ENCODE measurements at regions not wholly inside any gene's neighbourhood (a gene's known extent, or its start where the extent isn't known, plus 50 kb on each side); places are given as distances from the start of the nearest gene placed in this dataset.
A peak's percentile ranks its signal among the peaks of the same experiment; 100 is the strongest.
"Not testable (repeated sequence)": the region's sequence is repeated elsewhere in the genome, so short reads cannot be mapped to it uniquely, and the experiment has no call there.

- Mint-ChIP-seq H3K9me3 (peaks cover 3 to 23% (median 8%) of the 10 kb centered on the region in 3 donors), H3K4me1 (peaks cover 2 to 12% (median 8%) of the 10 kb centered on the region in 3 donors), H3K27me3 (peaks cover 15% of the 10 kb centered on the region)
- not testable (repeated sequence) for H3K36me3 Mint-ChIP-seq, H3K4me3 Mint-ChIP-seq, H3K27ac Mint-ChIP-seq
These were observed 217.8 kb downstream of the FAM43A start for GRCh38 chr3:194903447-194903846.

GRCh38 chr3:194904999-194905398 is 219.3 kb downstream of the FAM43A start:
- H3K9me3 Mint-ChIP-seq = peaks cover 3 to 11% (median 4%) of the 10 kb centered on the region in 3 donors
- not testable (repeated sequence) for H3K4me3 Mint-ChIP-seq, H3K27ac Mint-ChIP-seq, H3K36me3 Mint-ChIP-seq
- H3K27me3 Mint-ChIP-seq = peaks cover 15% of the 10 kb centered on the region
- H3K4me1 Mint-ChIP-seq = peaks cover 2 to 12% (median 8%) of the 10 kb centered on the region in 3 donors

GRCh38 chr3:194905696-194906095 is 220.0 kb downstream of the FAM43A start:
- Mint-ChIP-seq H3K4me1 (peaks cover 2 to 15% (median 12%) of the 10 kb centered on the region in 3 donors), H3K4me3 (no peak overlapping the region), H3K36me3 (peaks cover 2% of the 10 kb centered on the region), H3K27me3 (peaks cover 13% of the 10 kb centered on the region), H3K9me3 (peaks cover 3 to 8% (median 4%) of the 10 kb centered on the region in 3 donors), H3K27ac (no peak overlapping the region)

GRCh38 chr3:194906229-194906629 is 220.5 kb downstream of the FAM43A start:
- Mint-ChIP-seq H3K4me1 (peaks cover 2 to 17% (median 12%) of the 10 kb centered on the region in 3 donors), H3K27me3 (peaks cover 13% of the 10 kb centered on the region), H3K36me3 (peaks cover 2% of the 10 kb centered on the region), H3K9me3 (peaks cover 3 to 8% (median 4%) of the 10 kb centered on the region in 3 donors), H3K27ac (no peak overlapping the region), H3K4me3 (no peak overlapping the region)

GRCh38 chr3:194906970-194907629 is 221.4 kb downstream of the FAM43A start:
- Mint-ChIP-seq H3K4me3 (no peak overlapping the region), H3K4me1 (peaks cover 2 to 17% (median 12%) of the 10 kb centered on the region in 3 donors), H3K36me3 (no peaks in the 10 kb centered on the region), H3K27me3 (peaks cover 10% of the 10 kb centered on the region), H3K27ac (no peak overlapping the region), H3K9me3 (peaks cover 3 to 8% (median 4%) of the 10 kb centered on the region in 3 donors)

GRCh38 chr3:194907811-194908210 is 222.1 kb downstream of the FAM43A start:
- Mint-ChIP-seq H3K27me3 (peaks cover 6% of the 10 kb centered on the region), H3K4me1 (peaks cover 2 to 17% (median 12%) of the 10 kb centered on the region in 3 donors), H3K9me3 (peaks cover 3 to 8% (median 4%) of the 10 kb centered on the region in 3 donors), H3K4me3 (no peak overlapping the region), H3K36me3 (no peaks in the 10 kb centered on the region), H3K27ac (no peak overlapping the region)

GRCh38 chr3:194908496-194908895 is 222.8 kb downstream of the FAM43A start:
- H3K27me3 Mint-ChIP-seq = peaks cover 4% of the 10 kb centered on the region
- no peaks in the 10 kb centered on the region for H3K36me3 Mint-ChIP-seq
- no peak overlapping the region for H3K27ac Mint-ChIP-seq
- peaks cover 1 to 6% (median 4%) of the 10 kb centered on the region in 3 donors for H3K9me3 Mint-ChIP-seq
- peaks cover 2 to 17% (median 12%) of the 10 kb centered on the region in 3 donors for H3K4me1 Mint-ChIP-seq
- H3K4me3 Mint-ChIP-seq = no peak overlapping the region

GRCh38 chr3:194908972-194909371 is 223.3 kb downstream of the FAM43A start:
- Mint-ChIP-seq H3K4me1 (peaks cover 2 to 17% (median 12%) of the 10 kb centered on the region in 3 donors), H3K4me3 (no peak overlapping the region), H3K27ac (no peak overlapping the region), H3K36me3 (no peaks in the 10 kb centered on the region), H3K27me3 (peaks cover 2% of the 10 kb centered on the region), H3K9me3 (peaks cover 0 to 4% (median 1%) of the 10 kb centered on the region in 3 donors)

- H3K27me3 Mint-ChIP-seq = peaks cover 2% of the 10 kb centered on the region
- no peak overlapping the region for H3K4me3 Mint-ChIP-seq
These were observed 224.8 kb downstream of the FAM43A start for GRCh38 chr3:194910414-194910984.

GRCh38 chr3:194913316-194913715 is 227.6 kb downstream of the FAM43A start:
- Mint-ChIP-seq H3K27ac (no peak overlapping the region), H3K27me3 (no peaks in the 10 kb centered on the region), H3K4me3 (no peak overlapping the region), H3K36me3 (no peaks in the 10 kb centered on the region), H3K9me3 (peaks cover 0 to 5% (median 0%) of the 10 kb centered on the region in 3 donors), H3K4me1 (peaks cover 0 to 9% (median 0%) of the 10 kb centered on the region in 3 donors)

More at GRCh38 chr3:194910414-194910984, 224.8 kb downstream of the FAM43A start:
- H3K9me3 Mint-ChIP-seq = no peaks in the 10 kb centered on the region
- no peaks in the 10 kb centered on the region for H3K36me3 Mint-ChIP-seq
- no peak overlapping the region for H3K27ac Mint-ChIP-seq
- peaks cover 2 to 16% (median 11%) of the 10 kb centered on the region in 3 donors for H3K4me1 Mint-ChIP-seq

GRCh38 chr3:194924889-194925288 is 239.2 kb downstream of the FAM43A start:
- Mint-ChIP-seq H3K27me3 (peaks cover 14% of the 10 kb centered on the region), H3K4me3 (peak overlapping the region in 1 of 4 donors; percentile 73)
- H3K9me3 Mint-ChIP-seq, H3K36me3 Mint-ChIP-seq, H3K27ac Mint-ChIP-seq, H3K4me1 Mint-ChIP-seq: not testable (repeated sequence)

GRCh38 chr3:194925614-194926013 is 239.9 kb downstream of the FAM43A start:
- peak overlapping the region in 1 of 3 donors; percentile 48 for H3K27ac Mint-ChIP-seq
- H3K27me3 Mint-ChIP-seq = peaks cover 15% of the 10 kb centered on the region

GRCh38 chr3:194928227-194928626 is 242.5 kb downstream of the FAM43A start:
- no peak overlapping the region for H3K27ac Mint-ChIP-seq
- H3K4me3 Mint-ChIP-seq = no peak overlapping the region
- H3K9me3 Mint-ChIP-seq = peaks cover 0 to 3% (median 2%) of the 10 kb centered on the region in 3 donors
- peaks cover 22% of the 10 kb centered on the region for H3K27me3 Mint-ChIP-seq
- H3K4me1 Mint-ChIP-seq = peaks cover 0 to 5% (median 4%) of the 10 kb centered on the region in 3 donors
- peaks cover 1% of the 10 kb centered on the region for H3K36me3 Mint-ChIP-seq

More at GRCh38 chr3:194925614-194926013, 239.9 kb downstream of the FAM43A start:
- Mint-ChIP-seq H3K4me1 (peaks cover 0 to 5% (median 4%) of the 10 kb centered on the region in 3 donors), H3K9me3 (no peaks in the 10 kb centered on the region), H3K36me3 (no peaks in the 10 kb centered on the region), H3K4me3 (no peak overlapping the region)

- peaks cover 27% of the 10 kb centered on the region for H3K27me3 Mint-ChIP-seq
- peak overlapping the region in 1 of 4 donors; percentile 76 for H3K4me3 Mint-ChIP-seq
- H3K4me1 Mint-ChIP-seq = peaks cover 0 to 5% (median 4%) of the 10 kb centered on the region in 3 donors
- H3K36me3 Mint-ChIP-seq = peaks cover 1% of the 10 kb centered on the region
- no peak overlapping the region for H3K27ac Mint-ChIP-seq
- peaks cover 0 to 3% (median 3%) of the 10 kb centered on the region in 3 donors for H3K9me3 Mint-ChIP-seq
These were observed 243.3 kb downstream of the FAM43A start for GRCh38 chr3:194928831-194929577.

GRCh38 chr3:194929578-194929960 is 243.9 kb downstream of the FAM43A start:
- H3K27me3 Mint-ChIP-seq = peaks cover 27% of the 10 kb centered on the region
- no peak overlapping the region for H3K4me3 Mint-ChIP-seq
- no peak overlapping the region for H3K27ac Mint-ChIP-seq
- peaks cover 1% of the 10 kb centered on the region for H3K36me3 Mint-ChIP-seq
- peaks cover 0 to 3% (median 3%) of the 10 kb centered on the region in 3 donors for H3K9me3 Mint-ChIP-seq
- peaks cover 0 to 5% (median 4%) of the 10 kb centered on the region in 3 donors for H3K4me1 Mint-ChIP-seq

Measured in IgD-negative memory B cell (primary cell).